ENCODE measurements at regions not wholly inside any gene's neighbourhood (a gene's known extent, or its start where the extent isn't known, plus 50 kb on each side); places are given as distances from the start of the nearest gene placed in this dataset.
"Not testable (repeated sequence)": the region's sequence is repeated elsewhere in the genome, so short reads cannot be mapped to it uniquely, and the experiment has no call there.

GRCh38 chr7:52689912-52690311, 345.5 kb upstream of the POM121L12 start:
- no peak for DNase-seq

- no peak for DNase-seq
Observed at GRCh38 chr7:52685333-52685732, 350.1 kb upstream of the POM121L12 start.

- DNase-seq: no peak
Observed at GRCh38 chr7:52684388-52684787, 351.0 kb upstream of the POM121L12 start.

- no peak for DNase-seq
Observed at GRCh38 chr7:52682993-52683392, 352.4 kb upstream of the POM121L12 start.

GRCh38 chr7:52670608-52671225, 364.7 kb upstream of the POM121L12 start:
- DNase-seq: no peak

GRCh38 chr7:52669031-52669430, 366.4 kb upstream of the POM121L12 start:
- no peak for DNase-seq

- DNase-seq: no peak
Observed at GRCh38 chr7:52668435-52668834, 367.0 kb upstream of the POM121L12 start.

- DNase-seq: no peak
Observed at GRCh38 chr7:52659178-52659577, 376.3 kb upstream of the POM121L12 start.

- no peak for DNase-seq
Observed at GRCh38 chr7:52656098-52656497, 379.3 kb upstream of the POM121L12 start.

GRCh38 chr7:52652621-52653020, 382.8 kb upstream of the POM121L12 start:
- no peak for DNase-seq

- DNase-seq: no peak
Observed at GRCh38 chr7:52648872-52649271, 386.6 kb upstream of the POM121L12 start.

- DNase-seq: no peak
Observed at GRCh38 chr7:52647046-52647445, 388.4 kb upstream of the POM121L12 start.

- DNase-seq: no peak
Observed at GRCh38 chr7:52639981-52640380, 395.5 kb upstream of the POM121L12 start.

GRCh38 chr7:52639126-52639525, 396.3 kb upstream of the POM121L12 start:
- no peak for DNase-seq

GRCh38 chr7:52635021-52635420, 400.4 kb upstream of the POM121L12 start:
- DNase-seq: no peak

GRCh38 chr7:52620849-52621248, 414.6 kb upstream of the POM121L12 start:
- DNase-seq: no peak

GRCh38 chr7:52616552-52616951, 418.9 kb upstream of the POM121L12 start:
- DNase-seq: no peak

- DNase-seq: no peak
Observed at GRCh38 chr7:52615021-52615695, 420.3 kb upstream of the POM121L12 start.

GRCh38 chr7:52609511-52609910, 425.9 kb upstream of the POM121L12 start:
- DNase-seq: no peak

GRCh38 chr7:52592698-52593097, 442.7 kb upstream of the POM121L12 start:
- DNase-seq: no peak

- DNase-seq: no peak
Observed at GRCh38 chr7:52586704-52587103, 448.7 kb upstream of the POM121L12 start.

- DNase-seq: no peak
Observed at GRCh38 chr7:52584041-52584440, 451.4 kb upstream of the POM121L12 start.

GRCh38 chr7:52573141-52573540, 462.3 kb upstream of the POM121L12 start:
- DNase-seq: not testable (repeated sequence)

GRCh38 chr7:52571026-52571425, 464.4 kb upstream of the POM121L12 start:
- DNase-seq: no peak

- DNase-seq: no peak
Observed at GRCh38 chr7:52569151-52569550, 466.3 kb upstream of the POM121L12 start.
